ENCODE measurements at regions not wholly inside any gene's neighbourhood (a gene's known extent, or its start where the extent isn't known, plus 50 kb on each side); places are given as distances from the start of the nearest gene placed in this dataset.

DNA sequence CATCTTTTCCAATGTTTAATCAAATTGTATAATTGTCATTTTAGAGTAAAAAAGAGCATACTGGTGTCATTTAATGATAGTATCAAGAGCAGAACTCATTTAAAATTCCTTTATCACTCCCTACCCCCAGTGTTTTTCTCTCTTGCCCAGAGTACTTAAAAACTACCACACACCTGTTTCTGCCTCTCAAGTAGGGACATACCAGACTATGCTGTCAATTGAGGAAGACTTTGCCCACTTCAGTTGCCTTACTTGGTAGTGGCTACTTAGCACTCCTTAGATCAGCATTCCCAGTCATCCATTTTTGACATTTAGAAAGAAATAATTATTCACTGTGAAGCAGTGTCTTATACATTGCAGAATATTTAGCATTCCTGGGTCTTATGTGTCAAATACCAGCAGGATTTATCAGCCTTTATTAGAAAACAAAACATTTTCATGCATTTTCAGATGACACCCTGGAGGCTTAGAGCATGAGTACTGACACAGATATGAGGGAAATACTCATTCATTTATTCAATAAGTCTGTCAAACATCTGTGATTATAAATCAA, 127.5 kb upstream of the RGS1 start:
- H3K9me3 ChIP-seq (replicated peaks; ENCODE audit: control insufficient read depth, insufficient read depth, low read length): no peaks in the 10 kb centered on the region
- CTCF ChIA-PET: no interaction called here
- no peaks in the 10 kb centered on the region for H3K79me2 ChIP-seq (ENCODE audit: control insufficient read depth, insufficient read depth, low read length)
- no peak overlapping the region for H3K27ac ChIP-seq (ENCODE audit: control insufficient read depth, insufficient read depth)
- ATAC-seq (no peak), FAIRE-seq (no peak), DNase-seq (ENCODE audit: low read depth, low spot score) (no peak)
- POLR2A ChIA-PET: no interaction called here
- H3K4me1 ChIP-seq (ENCODE audit: control insufficient read depth, insufficient read depth, low read length): no peaks in the 10 kb centered on the region
- no peak overlapping the region for H3K9ac ChIP-seq (ENCODE audit: control insufficient read depth, insufficient read depth, low read length)
- RAD21 ChIA-PET (ENCODE audit: unreplicated experiment): no interaction called here
- H4K20me1 ChIP-seq (ENCODE audit: control insufficient read depth, insufficient read depth): no peaks in the 10 kb centered on the region
- TF ChIP-seq WRNIP1 (IDR thresholded peaks at IDR 0.05; ENCODE audit: borderline replicate concordance, low read depth, low read length): no peak
- no peak for TF ChIP-seq BCL11A (IDR thresholded peaks at IDR 0.05; ENCODE audit: low read depth, low read length)
- no peak for TF ChIP-seq ZNF622 (IDR thresholded peaks at IDR 0.05)
- H3K4me2 ChIP-seq (ENCODE audit: control insufficient read depth, insufficient read depth): no peak overlapping the region
- no peaks in the 10 kb centered on the region for H3K27me3 ChIP-seq (replicated peaks in 1 of 2; ENCODE audit: control insufficient read depth in 2 of 2, insufficient read depth in 2 of 2, low read length in 1 of 2)
- no peak overlapping the region for H2AFZ ChIP-seq (ENCODE audit: control insufficient read depth, low read depth, low read length)
- no TSS peak for BruUV-seq (replicated peaks)
- H3K36me3 ChIP-seq (ENCODE audit: control insufficient read depth in 2 of 2, insufficient read depth in 2 of 2, low read length in 1 of 2): no peaks in the 10 kb centered on the region
- SMC1A ChIA-PET (ENCODE audit: uncharacterized antibody, unreplicated experiment): no interaction called here
- H3K4me3 ChIP-seq: no peak overlapping the region
- in situ Hi-C loops (cut with MboI) (no loop called here), intact Hi-C loops (cut with micrococcal nuclease; ENCODE audit: unreplicated experiment) (loop anchor here (5.0 to 10.0 kb wide), 4 partner anchors 116 to 553 kb away; no protein-coding TSS in a partner anchor)

DNA sequence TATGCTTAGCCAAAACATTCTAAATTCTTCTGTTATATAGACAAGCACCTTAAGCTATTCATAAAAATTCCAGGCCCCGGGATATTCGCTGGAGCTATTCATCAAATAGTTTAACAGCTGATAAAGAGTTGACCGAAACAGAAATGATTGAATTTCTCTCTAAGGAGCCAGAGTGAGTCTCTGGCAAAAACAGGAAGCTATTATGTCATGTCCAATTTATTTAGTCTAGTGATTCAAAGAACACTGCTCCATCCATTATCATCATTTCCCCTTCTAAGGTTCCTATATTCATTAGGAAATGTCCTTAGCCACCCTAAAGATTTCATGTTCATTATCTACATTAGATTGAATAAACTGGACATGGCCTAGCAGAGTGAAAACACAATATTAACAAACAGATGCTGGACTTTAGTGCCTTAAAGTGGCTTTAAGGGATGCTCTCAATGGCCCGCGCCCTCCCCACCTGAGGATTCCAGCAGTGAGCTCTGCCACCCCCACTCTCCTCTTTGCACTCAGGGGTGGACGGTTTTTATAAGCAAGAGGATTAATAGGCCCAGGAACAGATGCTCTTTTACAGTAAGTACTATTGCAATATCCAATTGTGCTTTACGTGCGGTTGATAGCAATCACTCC, 122.1 kb upstream of the RGS1 start:
- no peak for DNase-seq (ENCODE audit: low read depth, low spot score)
- ChIA-PET RAD21 (ENCODE audit: unreplicated experiment) (no interaction called here), SMC1A (ENCODE audit: uncharacterized antibody, unreplicated experiment) (interaction anchor here (1.3 kb wide), 1 partner anchor 9 kb away, joined by 3 read pairs; no protein-coding TSS in a partner anchor), POLR2A (no interaction called here), CTCF (interaction anchor here (1.5 kb wide), 1 partner anchor 21 kb away, joined by 4 read pairs; no protein-coding TSS in a partner anchor)
- no peaks in the 10 kb centered on the region for H3K9me3 ChIP-seq (replicated peaks; ENCODE audit: control insufficient read depth, insufficient read depth, low read length)
- H3K4me3 ChIP-seq: no peak overlapping the region
- no peaks in the 10 kb centered on the region for H3K36me3 ChIP-seq (ENCODE audit: control insufficient read depth in 2 of 2, insufficient read depth in 2 of 2, low read length in 1 of 2)
- H3K4me1 ChIP-seq (ENCODE audit: control insufficient read depth, insufficient read depth, low read length): no peaks in the 10 kb centered on the region
- no peaks in the 10 kb centered on the region for H4K20me1 ChIP-seq (ENCODE audit: control insufficient read depth, insufficient read depth)
- H3K79me2 ChIP-seq (ENCODE audit: control insufficient read depth, insufficient read depth, low read length): no peaks in the 10 kb centered on the region
- 55% methylated on average over 8 of the region's 8 CpGs for WGBS (ENCODE audit: insufficient coverage, insufficient replicate concordance, low lambda C conversion rate, missing lambda C conversion rate)
- no TSS peak for BruUV-seq (replicated peaks)
- H3K4me2 ChIP-seq (ENCODE audit: control insufficient read depth, insufficient read depth): no peak overlapping the region
- intact Hi-C loops (cut with micrococcal nuclease; ENCODE audit: unreplicated experiment): no loop called here
- no peak for ATAC-seq
- H3K27ac ChIP-seq (ENCODE audit: control insufficient read depth, insufficient read depth): no peak overlapping the region
- FAIRE-seq: no peak
- H2AFZ ChIP-seq (ENCODE audit: control insufficient read depth, low read depth, low read length): no peak overlapping the region
- in situ Hi-C loops (cut with MboI): loop anchor here (25.0 kb wide), 1 partner anchor 1834 kb away; no protein-coding TSS in a partner anchor
- no peak overlapping the region for H3K9ac ChIP-seq (ENCODE audit: control insufficient read depth, insufficient read depth, low read length)
- H3K27me3 ChIP-seq (replicated peaks in 1 of 2; ENCODE audit: control insufficient read depth in 2 of 2, insufficient read depth in 2 of 2, low read length in 1 of 2): no peaks in the 10 kb centered on the region
- TF ChIP-seq RFX5 (IDR thresholded peaks at IDR 0.05; ENCODE audit: low read depth, low read length) (no peak), NFXL1 (IDR thresholded peaks at IDR 0.05; ENCODE audit: borderline replicate concordance) (no peak), ZNF24 (IDR thresholded peaks at IDR 0.05) (no peak), SRF (IDR thresholded peaks at IDR 0.05; ENCODE audit: low read depth in 2 of 2, low read length in 2 of 2) (no peak), IRF3 (IDR thresholded peaks at IDR 0.05) (no peak), HDGF (IDR thresholded peaks at IDR 0.05) (no peak), HCFC1 (IDR thresholded peaks at IDR 0.05; ENCODE audit: low read length) (no peak), ATF3 (IDR thresholded peaks at IDR 0.05; ENCODE audit: borderline replicate concordance, extremely low read depth, low read depth, low read length) (no peak), USF1 (IDR thresholded peaks at IDR 0.05; ENCODE audit: borderline replicate concordance, extremely low read length, insufficient read depth, low read depth, low read length) (no peak), BCL11A (IDR thresholded peaks at IDR 0.05; ENCODE audit: low read depth, low read length) (no peak), NBN (IDR thresholded peaks at IDR 0.05) (no peak), SIN3A (IDR thresholded peaks at IDR 0.05; ENCODE audit: low read depth, low read length) (no peak), POLR2A (IDR thresholded peaks at IDR 0.05; ENCODE audit: low read depth, low read length) (no peak), SIX5 (IDR thresholded peaks at IDR 0.05; ENCODE audit: low read depth, low read length, severe bottlenecking) (no peak), TARDBP (IDR thresholded peaks at IDR 0.05; ENCODE audit: borderline replicate concordance) (no peak), CBX5 (IDR thresholded peaks at IDR 0.05; ENCODE audit: low read depth) (no peak), DPF2 (IDR thresholded peaks at IDR 0.05) (no peak)
